ENCODE measurements at regions not wholly inside any gene's neighbourhood (a gene's known extent, or its start where the extent isn't known, plus 50 kb on each side); places are given as distances from the start of the nearest gene placed in this dataset.
"Not testable (repeated sequence)": the region's sequence is repeated elsewhere in the genome, so short reads cannot be mapped to it uniquely, and the experiment has no call there.

GRCh38 chr1:177640687-177641086 is 329.2 kb downstream of the SEC16B start:
- CTCF ChIA-PET, result no interaction called here
- TF ChIP-seq EZH2phosphoT487 (IDR thresholded peaks at IDR 0.05; ENCODE audit: borderline replicate concordance, low read length), result no peak
- no peak for TF ChIP-seq CTCF (conservative IDR thresholded peaks at IDR 0.05; ENCODE audit: low read depth, low read length)
- no peak for TF ChIP-seq EZH2 (IDR thresholded peaks at IDR 0.05; ENCODE audit: low read length, unreplicated experiment)
- no peaks in the 10 kb centered on the region for H4K20me1 ChIP-seq (ENCODE audit: low read length)
- no peak overlapping the region for H3K9ac ChIP-seq (ENCODE audit: low read length)
- H3K4me1 ChIP-seq (ENCODE audit: insufficient read depth, low read length), result no peaks in the 10 kb centered on the region
- no peaks in the 10 kb centered on the region for H3K79me2 ChIP-seq (ENCODE audit: low read length)
- no peak overlapping the region for H3K4me3 ChIP-seq (ENCODE audit: low read length)
- H3K9me3 ChIP-seq (ENCODE audit: low read length), result no peaks in the 10 kb centered on the region
- H3K27me3 ChIP-seq (ENCODE audit: low read length), result no peaks in the 10 kb centered on the region
- ATAC-seq, result no peak
- H3K36me3 ChIP-seq (ENCODE audit: low read depth, low read length), result no peaks in the 10 kb centered on the region
- no peak for DNase-seq
- POLR2A ChIA-PET (ENCODE audit: unreplicated experiment), result no interaction called here
- H3F3A ChIP-seq (ENCODE audit: low read length, unreplicated experiment), result no peaks in the 10 kb centered on the region
- no peak overlapping the region for H2AFZ ChIP-seq (ENCODE audit: low read length)
- intact Hi-C loops (cut with micrococcal nuclease), result no loop called here
- no TSS peak for BruUV-seq (replicated peaks)
- no peak overlapping the region for H3K27ac ChIP-seq (ENCODE audit: low read length)
- H3K4me2 ChIP-seq (ENCODE audit: low read length), result no peak overlapping the region
- no peaks in the 10 kb centered on the region for H3K9me2 ChIP-seq (replicated peaks; ENCODE audit: low read length)

- BruUV-seq (replicated peaks); H3K4me3 ChIP-seq (ENCODE audit: low read length); ATAC-seq; H3K27ac ChIP-seq (ENCODE audit: low read length); DNase-seq; H3K4me1 ChIP-seq (ENCODE audit: insufficient read depth, low read length); H2AFZ ChIP-seq (ENCODE audit: low read length); H3F3A ChIP-seq (ENCODE audit: low read length, unreplicated experiment); H3K9me2 ChIP-seq (replicated peaks; ENCODE audit: low read length); H3K4me2 ChIP-seq (ENCODE audit: low read length); H3K79me2 ChIP-seq (ENCODE audit: low read length); H3K9me3 ChIP-seq (ENCODE audit: low read length); intact Hi-C loops (cut with micrococcal nuclease); H3K9ac ChIP-seq (ENCODE audit: low read length); H3K36me3 ChIP-seq (ENCODE audit: low read depth, low read length); POLR2A ChIA-PET (ENCODE audit: unreplicated experiment); H3K27me3 ChIP-seq (ENCODE audit: low read length); H4K20me1 ChIP-seq (ENCODE audit: low read length); CTCF ChIA-PET: not testable (repeated sequence)
These were observed 335.7 kb downstream of the SEC16B start for GRCh38 chr1:177634151-177634550.

- ATAC-seq (no peak), DNase-seq (no peak)
- H3K4me2 ChIP-seq (ENCODE audit: low read length), result no peak overlapping the region
- H3K79me2 ChIP-seq (ENCODE audit: low read length), result no peaks in the 10 kb centered on the region
- H3K9ac ChIP-seq (ENCODE audit: low read length), result no peak overlapping the region
- ChIA-PET POLR2A (ENCODE audit: unreplicated experiment) (no interaction called here), CTCF (no interaction called here)
- BruUV-seq (replicated peaks), result no TSS peak
- no peaks in the 10 kb centered on the region for H3K36me3 ChIP-seq (ENCODE audit: low read depth, low read length)
- intact Hi-C loops (cut with micrococcal nuclease), result no loop called here
- no peaks in the 10 kb centered on the region for H4K20me1 ChIP-seq (ENCODE audit: low read length)
- no peak overlapping the region for H3K27ac ChIP-seq (ENCODE audit: low read length)
- H3K4me3 ChIP-seq (ENCODE audit: low read length), result no peak overlapping the region
- no peak overlapping the region for H2AFZ ChIP-seq (ENCODE audit: low read length)
- no peaks in the 10 kb centered on the region for H3K4me1 ChIP-seq (ENCODE audit: insufficient read depth, low read length)
- TF ChIP-seq EZH2phosphoT487 (IDR thresholded peaks at IDR 0.05; ENCODE audit: borderline replicate concordance, low read length), result no peak
- no peak for TF ChIP-seq CTCF (conservative IDR thresholded peaks at IDR 0.05; ENCODE audit: low read depth, low read length)
- no peak for TF ChIP-seq EZH2 (IDR thresholded peaks at IDR 0.05; ENCODE audit: low read length, unreplicated experiment)
- H3K27me3 ChIP-seq (ENCODE audit: low read length), result no peaks in the 10 kb centered on the region
- no peaks in the 10 kb centered on the region for H3F3A ChIP-seq (ENCODE audit: low read length, unreplicated experiment)
- no peaks in the 10 kb centered on the region for H3K9me2 ChIP-seq (replicated peaks; ENCODE audit: low read length)
- H3K9me3 ChIP-seq (ENCODE audit: low read length), result no peaks in the 10 kb centered on the region
These were observed 336.8 kb downstream of the SEC16B start for GRCh38 chr1:177632923-177633615.

Measured in PC-3 (cell line).